CD4-positive, alpha-beta T cell (primary cell): ENCODE measurements at regions not wholly inside any gene's neighbourhood (a gene's known extent, or its start where the extent isn't known, plus 50 kb on each side); places are given as distances from the start of the nearest gene placed in this dataset.

ENCODE experiments used
- ATAC-seq: fragments of 200-7000 bp; cut with Tn5 transposase; one replicate; pipeline ENCODE4 v1.10.0; 2022; ENCODE audit warnings: mild to moderate bottlenecking; ENCODE audit not compliant: poor library complexity
- CTCF ChIA-PET: fragments of 350-600 bp; sonication (Branson Sonifier 250); formaldehyde crosslinking; loops from one replicate; lab custom pipeline; 2021; ENCODE audit warnings: antibody characterized with exemption, inconsistent platforms; lab: Charles Lee
- POLR2A ChIA-PET: fragments of 350-600 bp; sonication (Branson Sonifier 250); formaldehyde crosslinking; loops from one replicate; lab custom pipeline; 2021; ENCODE audit warnings: antibody characterized with exemption, inconsistent platforms; lab: Charles Lee
- DNase-seq, 14 experiments: peaks; one replicate each; pipeline ENCODE4 v3.0.0-alpha.2; 2013 to 2020; ENCODE audit warnings: mixed read lengths in 2 of 14
- H3K27ac ChIP-seq, 2 donors: one replicate each; pipeline versions ENCODE4 v1.5.1 to v1.7.0; 2013; ENCODE audit warnings: low read length in 2 of 2, low read depth in 1 of 2, mild to moderate bottlenecking in 1 of 2
- H3K27me3 ChIP-seq, 2 experiments: 1 replicate in 1 of 2; 2 replicates in 1 of 2; pipeline versions ENCODE4 v1.6.1 to v1.7.0; 2013; ENCODE audit warnings: low read length in 2 of 2, control low read depth in 1 of 2, mild to moderate bottlenecking in 1 of 2, moderate library complexity in 1 of 2; ENCODE audit not compliant: insufficient read depth in 2 of 2, control insufficient read depth in 1 of 2
- H3K36me3 ChIP-seq: one replicate; pipeline ENCODE4 v1.6.1; 2013; ENCODE audit warnings: low read length, control low read depth; ENCODE audit not compliant: insufficient read depth
- H3K4me1 ChIP-seq: one replicate; pipeline ENCODE4 v1.6.1; 2013; ENCODE audit warnings: low read length, control low read depth; ENCODE audit not compliant: insufficient read depth
- H3K4me3 ChIP-seq: one replicate; pipeline ENCODE4 v1.5.1; 2013; ENCODE audit warnings: mild to moderate bottlenecking, low read length, moderate library complexity
- H3K9me3 ChIP-seq, 2 experiments: 1 replicate in 1 of 2; 2 replicates in 1 of 2; pipeline versions ENCODE4 v1.6.1 to v1.7.0; 2013; ENCODE audit warnings: low read length in 2 of 2, mild to moderate bottlenecking in 2 of 2, control low read depth in 1 of 2, moderate library complexity in 1 of 2; ENCODE audit not compliant: control insufficient read depth in 1 of 2, insufficient read depth in 1 of 2
- H3K27ac Mint-ChIP-seq: one replicate; pipeline ENCODE4 v1.8.0; 2020; ENCODE audit warnings: mixed read lengths
- H3K27me3 Mint-ChIP-seq: one replicate; pipeline ENCODE4 v1.8.0; 2021; ENCODE audit warnings: mixed read lengths
- H3K36me3 Mint-ChIP-seq: one replicate; pipeline ENCODE4 v1.8.0; 2021; ENCODE audit warnings: low read depth, mixed read lengths
- H3K4me1 Mint-ChIP-seq: one replicate; pipeline ENCODE4 v1.8.0; 2021; ENCODE audit warnings: low read depth, mixed read lengths
- H3K4me3 Mint-ChIP-seq: one replicate; pipeline ENCODE4 v1.8.0; 2020; ENCODE audit warnings: mild to moderate bottlenecking, mixed read lengths
- H3K9me3 Mint-ChIP-seq: one replicate; pipeline ENCODE4 v1.8.0; 2020; ENCODE audit warnings: mixed read lengths
- CTCF ChIP-seq: fragments of 200-600 bp; IDR thresholded peaks from one replicate; pipeline ENCODE4 v1.8.0; 2022; ENCODE audit warnings: antibody characterized with exemption, mild to moderate bottlenecking
- intact Hi-C, 2 experiments: fragments of 100-400 bp; cut with DNase I in 1 of 2; cut with micrococcal nuclease in 1 of 2; formaldehyde crosslinking; loops; one replicate each; pipeline versions ENCODE4 v1.15.1 to v1.9.0; 2023 to 2025; cut with DNase I, micrococcal nuclease

DNA sequence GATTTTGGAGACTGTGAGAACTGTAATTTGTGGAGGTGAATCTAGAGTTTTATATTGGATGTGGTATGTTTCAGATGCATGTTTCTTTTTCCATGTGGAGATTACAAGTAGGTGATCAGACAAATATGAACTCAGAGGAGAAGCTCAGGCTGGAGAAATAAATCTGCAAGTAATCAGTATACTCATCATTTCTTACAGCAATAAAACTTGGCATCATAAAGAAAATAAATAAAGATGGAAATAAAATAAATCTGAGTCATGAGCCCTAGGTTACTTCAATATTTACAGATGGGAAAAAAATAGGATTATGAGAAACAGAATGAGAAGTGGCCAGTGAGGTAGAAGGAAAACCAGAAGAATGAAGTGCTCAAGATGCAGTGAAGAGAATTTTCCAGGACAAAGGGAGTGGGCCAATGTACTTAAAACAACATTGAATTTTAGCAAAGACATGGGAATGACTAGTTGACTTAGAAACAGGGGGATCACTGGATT lies 453.8 kb downstream of the DSC3 start:
- Histone ChIP-seq H3K36me3 (no peaks in the 10 kb centered on the region), H3K9me3 (peaks cover 0 to 4% of the 10 kb centered on the region in 2 experiments), H3K4me1 (no peaks in the 10 kb centered on the region), H3K27ac (no peak overlapping the region), H3K4me3 (no peak overlapping the region), H3K27me3 (no peaks in the 10 kb centered on the region)
- Mint-ChIP-seq H3K27ac (no peak overlapping the region), H3K9me3 (peaks cover 18% of the 10 kb centered on the region), H3K4me3 (no peak overlapping the region), H3K4me1 (no peaks in the 10 kb centered on the region), H3K36me3 (no peaks in the 10 kb centered on the region), H3K27me3 (no peaks in the 10 kb centered on the region)
- ChIA-PET CTCF (no interaction called here), POLR2A (no interaction called here)
- no peak for TF ChIP-seq CTCF
- DNase-seq (no peak), ATAC-seq (no peak)
- intact Hi-C loops, result no loop called here

DNA sequence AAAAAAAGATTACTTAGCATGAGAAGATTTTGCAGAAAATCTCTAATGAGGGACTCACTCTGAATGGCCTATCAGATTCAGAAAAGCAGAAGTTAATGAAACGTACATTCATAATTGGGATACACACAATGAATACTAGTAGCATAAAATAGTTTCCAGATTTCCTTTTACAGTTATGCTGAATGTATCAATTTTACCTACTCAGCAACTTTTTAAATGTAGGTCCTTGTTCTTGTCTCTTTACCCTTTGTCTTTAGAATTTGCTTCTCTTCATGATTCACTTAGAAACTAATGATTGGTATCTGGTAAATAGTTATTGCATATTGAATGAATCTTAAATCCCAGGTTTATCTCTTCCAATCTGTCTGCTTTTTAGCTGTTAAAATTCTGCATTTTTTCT lies 458.8 kb downstream of the DSC3 start:
- Mint-ChIP-seq H3K4me1 (no peaks in the 10 kb centered on the region), H3K27ac (no peak overlapping the region), H3K27me3 (no peaks in the 10 kb centered on the region), H3K36me3 (no peaks in the 10 kb centered on the region), H3K4me3 (no peak overlapping the region), H3K9me3 (peaks cover 4% of the 10 kb centered on the region)
- ChIA-PET POLR2A (no interaction called here), CTCF (no interaction called here)
- Histone ChIP-seq H3K36me3 (no peaks in the 10 kb centered on the region), H3K27ac (no peak overlapping the region), H3K4me3 (no peak overlapping the region), H3K27me3 (no peaks in the 10 kb centered on the region), H3K9me3 (no peaks in the 10 kb centered on the region), H3K4me1 (no peaks in the 10 kb centered on the region)
- intact Hi-C loops, result no loop called here
- no peak for DNase-seq
- no peak for TF ChIP-seq CTCF
- no peak for ATAC-seq

- Histone ChIP-seq H3K4me1 (no peaks in the 10 kb centered on the region), H3K9me3 (no peaks in the 10 kb centered on the region), H3K36me3 (no peaks in the 10 kb centered on the region), H3K4me3 (no peak overlapping the region), H3K27me3 (no peaks in the 10 kb centered on the region), H3K27ac (no peak overlapping the region)
- CTCF ChIA-PET, result no interaction called here
- H3K4me3 Mint-ChIP-seq, result no peak overlapping the region
- no peak for TF ChIP-seq CTCF
- no peak overlapping the region for H3K27ac Mint-ChIP-seq
- no peaks in the 10 kb centered on the region for H3K27me3 Mint-ChIP-seq
- intact Hi-C loops, result no loop called here
- no peaks in the 10 kb centered on the region for H3K9me3 Mint-ChIP-seq
- DNase-seq (no peak), ATAC-seq (no peak)
- POLR2A ChIA-PET, result no interaction called here
- H3K36me3 Mint-ChIP-seq, result no peaks in the 10 kb centered on the region
- H3K4me1 Mint-ChIP-seq, result no peaks in the 10 kb centered on the region
Measured at GRCh38 chr18:30582078-30582477, 460.5 kb downstream of the DSC3 start.
